GM12878 (cell line): ENCODE measurements at regions not wholly inside any gene's neighbourhood (a gene's known extent, or its start where the extent isn't known, plus 50 kb on each side); places are given as distances from the start of the nearest gene placed in this dataset.

Experiments
- HDAC2 ChIP-seq: fragments of 200-600 bp; sonication (generic); IDR thresholded peaks from 2 replicates; pipeline ENCODE4 v1.6.1; 2017
- IKZF1 ChIP-seq: fragments of 450-650 bp; conservative IDR thresholded peaks from 2 replicates; pipeline ENCODE4 v1.6.1; 2017; ENCODE audit warnings: antibody characterized with exemption, mild to moderate bottlenecking
- IRF5 ChIP-seq: fragments of 450-650 bp; IDR thresholded peaks from 2 replicates; pipeline ENCODE4 v1.6.1; 2017; ENCODE audit warnings: borderline replicate concordance
- NKRF ChIP-seq: fragments of 450-650 bp; conservative IDR thresholded peaks from 2 replicates; pipeline ENCODE4 v1.6.1; 2017; ENCODE audit warnings: mild to moderate bottlenecking, moderate library complexity
- YY1 ChIP-seq: IDR thresholded peaks from 2 replicates; pipeline ENCODE4 v1.6.1; 2011; ENCODE audit warnings: low read depth, mild to moderate bottlenecking, low read length
- TF ChIP-seq, protein P1 (sequence below): fragments of 450-650 bp; formaldehyde crosslinking; IDR thresholded peaks from 2 replicates; pipeline ENCODE4 v1.4.0; 2020; ENCODE audit warnings: mild to moderate bottlenecking, moderate library complexity
- TF ChIP-seq, protein P2 (sequence below): IDR thresholded peaks from 2 replicates; pipeline ENCODE4 v1.6.1; 2011; ENCODE audit warnings: borderline replicate concordance, low read depth, mild to moderate bottlenecking, moderate library complexity, low read length; ENCODE audit not compliant: insufficient read depth, poor library complexity, severe bottlenecking
- TF ChIP-seq, protein P3 (sequence below): fragments of 450-650 bp; IDR thresholded peaks from 2 replicates; pipeline ENCODE4 v1.6.1; 2017; ENCODE audit warnings: antibody characterized with exemption, mild to moderate bottlenecking, moderate library complexity

- TF ChIP-seq, protein P1, sequence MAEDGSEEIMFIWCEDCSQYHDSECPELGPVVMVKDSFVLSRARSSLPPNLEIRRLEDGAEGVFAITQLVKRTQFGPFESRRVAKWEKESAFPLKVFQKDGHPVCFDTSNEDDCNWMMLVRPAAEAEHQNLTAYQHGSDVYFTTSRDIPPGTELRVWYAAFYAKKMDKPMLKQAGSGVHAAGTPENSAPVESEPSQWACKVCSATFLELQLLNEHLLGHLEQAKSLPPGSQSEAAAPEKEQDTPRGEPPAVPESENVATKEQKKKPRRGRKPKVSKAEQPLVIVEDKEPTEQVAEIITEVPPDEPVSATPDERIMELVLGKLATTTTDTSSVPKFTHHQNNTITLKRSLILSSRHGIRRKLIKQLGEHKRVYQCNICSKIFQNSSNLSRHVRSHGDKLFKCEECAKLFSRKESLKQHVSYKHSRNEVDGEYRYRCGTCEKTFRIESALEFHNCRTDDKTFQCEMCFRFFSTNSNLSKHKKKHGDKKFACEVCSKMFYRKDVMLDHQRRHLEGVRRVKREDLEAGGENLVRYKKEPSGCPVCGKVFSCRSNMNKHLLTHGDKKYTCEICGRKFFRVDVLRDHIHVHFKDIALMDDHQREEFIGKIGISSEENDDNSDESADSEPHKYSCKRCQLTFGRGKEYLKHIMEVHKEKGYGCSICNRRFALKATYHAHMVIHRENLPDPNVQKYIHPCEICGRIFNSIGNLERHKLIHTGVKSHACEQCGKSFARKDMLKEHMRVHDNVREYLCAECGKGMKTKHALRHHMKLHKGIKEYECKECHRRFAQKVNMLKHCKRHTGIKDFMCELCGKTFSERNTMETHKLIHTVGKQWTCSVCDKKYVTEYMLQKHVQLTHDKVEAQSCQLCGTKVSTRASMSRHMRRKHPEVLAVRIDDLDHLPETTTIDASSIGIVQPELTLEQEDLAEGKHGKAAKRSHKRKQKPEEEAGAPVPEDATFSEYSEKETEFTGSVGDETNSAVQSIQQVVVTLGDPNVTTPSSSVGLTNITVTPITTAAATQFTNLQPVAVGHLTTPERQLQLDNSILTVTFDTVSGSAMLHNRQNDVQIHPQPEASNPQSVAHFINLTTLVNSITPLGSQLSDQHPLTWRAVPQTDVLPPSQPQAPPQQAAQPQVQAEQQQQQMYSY (CRISPR knock-in tag): no peak
- TF ChIP-seq IRF5 (no peak), HDAC2 (no peak), NKRF (no peak), YY1 (no peak), IKZF1 (no peak)
- TF ChIP-seq, protein P2, sequence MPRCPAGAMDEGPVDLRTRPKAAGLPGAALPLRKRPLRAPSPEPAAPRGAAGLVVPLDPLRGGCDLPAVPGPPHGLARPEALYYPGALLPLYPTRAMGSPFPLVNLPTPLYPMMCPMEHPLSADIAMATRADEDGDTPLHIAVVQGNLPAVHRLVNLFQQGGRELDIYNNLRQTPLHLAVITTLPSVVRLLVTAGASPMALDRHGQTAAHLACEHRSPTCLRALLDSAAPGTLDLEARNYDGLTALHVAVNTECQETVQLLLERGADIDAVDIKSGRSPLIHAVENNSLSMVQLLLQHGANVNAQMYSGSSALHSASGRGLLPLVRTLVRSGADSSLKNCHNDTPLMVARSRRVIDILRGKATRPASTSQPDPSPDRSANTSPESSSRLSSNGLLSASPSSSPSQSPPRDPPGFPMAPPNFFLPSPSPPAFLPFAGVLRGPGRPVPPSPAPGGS: no peak
- TF ChIP-seq, protein P3, sequence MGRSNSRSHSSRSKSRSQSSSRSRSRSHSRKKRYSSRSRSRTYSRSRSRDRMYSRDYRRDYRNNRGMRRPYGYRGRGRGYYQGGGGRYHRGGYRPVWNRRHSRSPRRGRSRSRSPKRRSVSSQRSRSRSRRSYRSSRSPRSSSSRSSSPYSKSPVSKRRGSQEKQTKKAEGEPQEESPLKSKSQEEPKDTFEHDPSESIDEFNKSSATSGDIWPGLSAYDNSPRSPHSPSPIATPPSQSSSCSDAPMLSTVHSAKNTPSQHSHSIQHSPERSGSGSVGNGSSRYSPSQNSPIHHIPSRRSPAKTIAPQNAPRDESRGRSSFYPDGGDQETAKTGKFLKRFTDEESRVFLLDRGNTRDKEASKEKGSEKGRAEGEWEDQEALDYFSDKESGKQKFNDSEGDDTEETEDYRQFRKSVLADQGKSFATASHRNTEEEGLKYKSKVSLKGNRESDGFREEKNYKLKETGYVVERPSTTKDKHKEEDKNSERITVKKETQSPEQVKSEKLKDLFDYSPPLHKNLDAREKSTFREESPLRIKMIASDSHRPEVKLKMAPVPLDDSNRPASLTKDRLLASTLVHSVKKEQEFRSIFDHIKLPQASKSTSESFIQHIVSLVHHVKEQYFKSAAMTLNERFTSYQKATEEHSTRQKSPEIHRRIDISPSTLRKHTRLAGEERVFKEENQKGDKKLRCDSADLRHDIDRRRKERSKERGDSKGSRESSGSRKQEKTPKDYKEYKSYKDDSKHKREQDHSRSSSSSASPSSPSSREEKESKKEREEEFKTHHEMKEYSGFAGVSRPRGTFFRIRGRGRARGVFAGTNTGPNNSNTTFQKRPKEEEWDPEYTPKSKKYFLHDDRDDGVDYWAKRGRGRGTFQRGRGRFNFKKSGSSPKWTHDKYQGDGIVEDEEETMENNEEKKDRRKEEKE: no peak
Measured at GRCh38 chr4:83171436-83172039, 57.0 kb upstream of the PLAC8 start (continued).
